GM19468 (cell line): ENCODE measurements at regions not wholly inside any gene's neighbourhood (a gene's known extent, or its start where the extent isn't known, plus 50 kb on each side); places are given as distances from the start of the nearest gene placed in this dataset.

Source experiments
- ATAC-seq: cut with Tn5 transposase; IDR thresholded peaks from one replicate; pipeline ENCODE4 v1.9.1; 2021; ENCODE audit warnings: mild to moderate bottlenecking, moderate library complexity, moderate number of reproducible peaks; ENCODE audit not compliant: unreplicated experiment; ENCODE audit errors: extremely low read depth

DNA sequence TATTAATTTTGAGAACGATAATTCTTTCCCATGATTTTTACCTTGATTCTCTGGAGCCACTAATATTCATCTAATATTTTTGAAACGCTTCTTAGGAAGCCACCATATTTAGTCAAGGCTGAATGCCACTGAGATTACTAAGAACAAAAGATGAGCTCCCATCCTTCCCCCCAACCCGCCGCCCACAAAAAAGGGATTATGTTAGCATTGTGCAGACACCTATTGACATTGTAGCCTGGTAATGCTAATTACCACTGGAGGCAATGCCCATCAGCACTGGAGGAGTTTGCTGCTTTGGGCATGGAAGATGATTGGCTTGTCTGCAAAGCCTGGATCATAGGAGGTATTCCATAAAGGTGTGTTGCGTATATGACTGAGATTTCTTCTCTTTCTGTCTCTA, 739.1 kb upstream of the WWC1 start:
- ATAC-seq: no peak

DNA sequence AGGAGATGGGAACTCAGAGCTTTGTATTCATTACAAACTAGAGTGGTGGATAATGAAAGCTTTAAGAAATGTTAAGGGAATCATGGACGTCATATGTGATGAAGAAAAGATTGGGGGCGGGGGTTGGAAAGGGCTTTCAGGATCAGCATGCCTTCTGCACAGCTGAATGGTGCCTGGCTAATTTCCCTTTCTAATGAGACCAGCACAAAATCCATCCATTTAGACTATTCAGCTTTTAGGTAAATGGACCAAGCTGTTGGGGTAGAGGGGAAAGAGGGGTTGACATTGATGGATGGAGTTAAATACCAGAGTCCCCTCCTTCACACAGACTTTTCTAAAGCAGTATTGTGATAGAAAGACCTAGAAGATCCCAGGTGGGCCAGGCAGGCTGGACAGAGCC, 737.9 kb upstream of the WWC1 start:
- no peak for ATAC-seq

DNA sequence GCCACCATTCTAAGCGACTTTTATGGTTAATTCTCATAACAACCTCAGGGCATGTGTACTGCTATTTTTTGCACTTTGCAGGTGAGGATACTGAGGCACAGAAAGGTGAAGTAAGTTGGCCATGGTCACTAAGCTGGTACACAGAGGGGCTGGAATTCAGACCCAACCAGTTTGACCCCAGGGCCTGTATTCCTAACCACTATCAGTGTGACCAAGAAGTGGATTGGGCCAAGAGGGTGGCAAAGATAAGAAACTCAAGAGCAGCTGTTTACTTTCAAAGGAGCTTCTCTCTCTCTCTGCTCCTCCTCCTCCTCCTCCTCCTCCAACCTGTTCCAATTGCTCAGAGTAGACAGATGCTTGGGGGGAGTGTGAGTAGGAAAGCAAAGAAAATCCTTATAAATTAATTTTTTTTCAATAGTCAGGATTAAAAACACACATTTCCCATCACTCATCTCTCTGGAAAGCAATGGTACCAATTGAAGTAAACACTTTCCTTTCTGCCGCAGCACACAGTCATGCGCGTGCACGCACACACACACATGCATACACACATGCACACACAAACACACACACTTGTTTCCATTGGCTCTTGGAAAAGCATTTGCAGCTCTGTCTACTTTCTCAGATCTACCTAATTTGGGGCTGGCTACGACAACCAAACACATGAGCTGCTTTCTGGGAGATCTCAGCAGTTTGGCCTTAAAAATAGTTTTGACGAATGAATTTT, 736.7 kb upstream of the WWC1 start:
- no peak for ATAC-seq

DNA sequence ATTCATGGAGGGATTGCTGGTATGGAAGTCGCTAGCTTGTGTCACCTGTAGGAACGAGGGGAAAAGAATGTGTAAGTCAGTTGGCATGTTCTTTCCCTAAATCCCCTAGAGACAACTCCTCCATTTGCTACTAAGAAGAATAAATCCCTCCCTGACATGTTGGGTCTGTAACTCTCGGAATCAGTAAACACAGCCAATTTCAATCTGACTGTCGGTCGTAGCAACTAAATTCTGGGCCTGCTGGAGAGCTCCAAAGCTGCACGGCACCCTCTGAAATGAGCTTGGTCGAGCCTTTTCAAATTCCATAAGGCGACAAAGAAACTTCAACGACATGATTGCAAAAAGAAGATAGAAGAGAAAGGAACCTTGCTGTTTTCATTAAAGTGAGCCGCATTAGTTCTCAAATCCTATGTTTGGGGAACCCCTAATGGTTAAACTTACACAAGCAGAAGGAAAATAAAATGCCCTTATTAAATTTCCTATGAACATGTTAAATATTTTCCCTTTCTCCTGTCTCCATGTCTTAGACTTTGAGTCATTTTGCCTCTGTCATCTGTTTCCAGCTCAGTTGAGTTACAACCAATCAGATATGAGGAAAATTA, 735.8 kb upstream of the WWC1 start:
- ATAC-seq: no peak

DNA sequence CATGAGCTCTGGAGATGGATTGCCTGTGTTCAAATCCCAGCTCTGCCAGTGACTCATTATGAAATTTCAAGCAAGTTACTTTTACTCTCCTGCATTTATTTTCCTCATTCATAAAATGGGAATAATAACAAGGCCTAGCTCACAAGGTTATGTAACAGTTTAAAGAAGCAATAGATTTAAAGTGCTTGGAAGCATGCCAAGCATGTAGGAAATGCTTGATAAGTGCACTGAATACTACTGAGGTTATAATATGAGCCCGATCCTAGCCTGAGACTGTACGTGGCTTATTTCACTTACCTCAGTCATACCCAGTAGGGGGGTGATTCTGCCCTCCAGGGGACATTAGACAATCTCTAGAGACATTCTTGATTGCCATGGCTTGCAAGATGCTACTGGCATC, 734.1 kb upstream of the WWC1 start:
- ATAC-seq: no peak

DNA sequence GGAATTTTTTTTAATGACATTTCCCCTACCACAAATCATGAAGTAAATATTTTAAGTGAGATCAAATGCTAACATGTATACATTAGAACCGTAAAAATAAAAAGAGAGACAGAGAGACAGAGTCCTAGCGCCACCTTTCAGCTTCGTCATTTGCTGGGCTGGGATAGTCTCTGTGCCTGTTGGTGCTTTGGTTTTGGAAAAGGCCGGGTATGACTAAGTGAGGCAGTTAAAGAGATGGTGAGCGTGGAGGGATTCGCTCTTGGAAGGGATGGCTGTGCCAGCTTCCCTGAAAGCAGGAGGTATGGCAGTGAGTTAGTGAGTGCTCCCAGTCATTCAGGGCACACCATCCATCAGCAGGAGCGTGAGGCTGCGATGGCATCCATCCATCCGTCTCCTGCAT, 729.6 kb upstream of the WWC1 start:
- ATAC-seq: no peak

DNA sequence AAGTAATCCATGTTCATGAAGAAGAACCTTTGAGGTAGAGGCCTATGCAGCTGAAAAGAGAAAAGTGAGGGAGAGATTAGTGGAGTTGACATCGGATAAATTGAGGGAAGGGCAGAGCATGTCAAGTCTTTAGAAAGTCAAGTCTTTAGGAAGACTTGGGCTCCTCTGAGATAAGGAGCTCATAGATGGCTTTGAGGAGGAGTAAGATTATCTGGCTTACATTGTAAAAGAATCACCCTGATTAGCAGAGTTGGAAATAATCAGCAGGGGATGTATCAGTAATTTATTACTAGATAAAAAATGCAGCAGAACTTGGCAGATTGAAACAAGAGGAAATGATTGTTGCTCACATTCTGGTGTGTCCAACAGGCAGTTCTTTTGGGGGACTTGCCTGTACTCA, 727.2 kb upstream of the WWC1 start:
- no peak for ATAC-seq

DNA sequence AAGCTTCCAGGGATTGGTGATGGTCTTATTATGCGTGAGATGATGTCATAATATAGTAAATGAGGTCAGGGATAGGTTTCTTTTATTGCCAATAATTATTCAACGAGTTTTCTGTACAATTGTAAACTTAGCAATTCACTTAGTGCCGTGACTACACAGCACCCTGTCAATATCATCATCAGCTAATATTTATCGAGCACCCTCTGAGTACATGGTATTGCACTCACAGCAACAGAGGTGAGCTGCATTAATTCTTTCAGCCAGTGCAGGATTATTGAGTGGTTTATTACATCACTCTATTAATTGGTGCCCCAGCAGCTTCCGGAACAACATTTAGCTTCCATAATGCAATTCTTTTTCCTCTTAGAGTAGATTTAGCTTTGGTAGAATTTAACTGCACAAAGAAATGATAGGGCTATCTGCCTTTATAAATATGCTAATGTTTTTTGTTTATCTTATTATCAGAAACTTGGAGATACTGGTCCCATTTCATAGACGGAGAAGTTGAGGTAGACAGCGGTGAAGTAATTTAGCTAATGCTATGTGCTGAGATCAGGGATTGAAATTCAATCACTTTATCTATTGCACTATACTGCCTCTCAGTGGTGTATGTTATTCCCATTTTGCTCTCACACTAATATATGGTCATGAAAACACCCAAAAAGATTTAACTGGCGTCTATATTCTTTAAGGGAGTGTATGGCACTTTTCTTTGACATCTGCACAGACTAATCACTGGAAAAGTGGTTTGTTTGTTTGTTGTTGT, 726.1 kb upstream of the WWC1 start:
- no peak for ATAC-seq

DNA sequence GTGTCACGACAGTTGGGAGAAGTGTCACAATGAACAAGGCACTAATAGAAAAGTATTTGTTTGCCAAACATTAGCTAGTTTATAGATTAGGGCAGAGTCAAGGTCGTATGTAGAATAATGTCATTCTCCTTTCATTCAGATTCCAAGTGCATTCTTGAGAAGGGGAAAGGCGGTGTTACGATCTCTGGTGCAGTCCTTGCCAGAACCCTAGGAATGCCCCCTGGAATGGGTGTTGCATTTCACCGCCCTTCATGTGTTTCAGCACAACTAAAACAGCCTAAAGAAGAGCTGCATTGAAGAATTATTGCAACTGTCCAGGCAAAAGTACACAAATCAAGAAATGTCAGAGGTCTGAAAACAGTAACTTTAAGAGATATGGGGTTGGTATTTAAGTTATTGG, 721.0 kb upstream of the WWC1 start:
- no peak for ATAC-seq

DNA sequence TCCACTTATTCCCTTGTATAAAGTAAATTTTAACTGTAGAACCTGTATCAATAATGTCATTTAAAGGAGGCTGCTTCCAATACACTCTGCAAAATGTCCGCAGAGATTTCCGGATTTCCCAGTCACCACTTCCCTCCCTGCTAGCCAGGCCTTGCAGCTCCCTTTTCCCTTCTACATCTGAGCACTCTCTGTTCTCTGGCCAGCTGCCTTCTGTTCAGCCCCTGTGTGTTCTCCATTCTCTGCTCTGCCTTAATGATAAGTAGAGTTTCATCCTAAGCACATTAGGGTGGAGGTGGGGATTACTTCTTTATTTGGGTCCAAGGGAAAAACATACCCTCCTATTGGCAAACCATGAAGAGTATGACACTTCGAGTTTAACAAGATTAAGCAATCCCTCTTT, 719.6 kb upstream of the WWC1 start:
- ATAC-seq: no peak

DNA sequence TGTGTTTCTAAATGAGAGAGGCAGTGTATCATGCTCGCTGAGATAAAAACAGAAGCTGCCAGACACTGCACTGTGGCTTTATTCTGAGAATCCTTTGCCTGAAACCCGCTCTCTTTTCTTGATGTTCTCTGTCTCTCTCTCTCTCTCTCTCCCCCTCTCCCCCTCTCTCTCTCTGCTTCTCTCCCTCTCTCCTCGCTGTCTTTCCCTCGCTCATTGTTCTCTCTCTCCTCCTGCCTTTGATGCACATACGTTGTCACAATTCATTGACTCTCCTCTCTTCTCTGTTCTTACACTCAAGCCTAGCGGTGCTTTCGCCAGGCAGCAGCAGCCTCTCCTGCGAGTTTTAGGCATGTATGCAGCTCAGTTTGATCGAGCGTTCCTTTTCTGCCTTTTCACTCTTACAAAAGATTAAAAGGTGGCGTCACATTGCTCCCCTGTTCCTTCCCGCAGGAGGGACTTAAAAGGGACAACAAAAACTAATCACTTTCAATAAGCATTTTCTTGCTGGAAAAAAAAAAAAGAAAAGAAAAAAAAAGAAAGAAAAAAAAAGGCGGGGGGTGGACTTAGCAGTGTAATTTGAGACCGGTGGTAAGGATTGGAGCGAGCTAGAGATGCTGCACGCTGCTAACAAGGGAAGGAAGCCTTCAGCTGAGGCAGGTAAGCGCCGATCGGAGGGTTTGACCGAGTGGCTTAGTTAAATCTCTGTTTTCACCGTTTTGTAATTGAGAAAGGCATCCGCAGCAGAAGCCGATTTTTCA, 717.9 kb upstream of the WWC1 start:
- no peak for ATAC-seq

DNA sequence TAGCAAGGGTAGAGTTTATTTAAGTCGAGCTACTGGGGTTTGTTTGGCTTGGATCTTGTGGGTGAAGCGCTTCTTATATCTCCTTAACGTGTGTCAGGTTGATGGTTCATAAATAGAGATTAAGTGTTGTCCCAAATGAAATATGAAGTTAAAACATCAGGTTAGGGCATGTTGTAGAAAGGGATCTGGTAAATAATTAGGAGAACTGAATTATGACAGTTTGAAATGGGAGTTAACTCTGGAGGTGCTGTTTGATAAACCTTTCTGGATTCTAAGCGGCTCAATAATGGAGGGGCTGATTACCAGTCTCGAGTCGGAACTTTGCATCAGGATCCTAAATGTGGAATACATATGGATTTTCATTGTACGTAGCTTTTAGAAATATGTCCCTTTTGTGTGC, 717.0 kb upstream of the WWC1 start:
- no peak for ATAC-seq

DNA sequence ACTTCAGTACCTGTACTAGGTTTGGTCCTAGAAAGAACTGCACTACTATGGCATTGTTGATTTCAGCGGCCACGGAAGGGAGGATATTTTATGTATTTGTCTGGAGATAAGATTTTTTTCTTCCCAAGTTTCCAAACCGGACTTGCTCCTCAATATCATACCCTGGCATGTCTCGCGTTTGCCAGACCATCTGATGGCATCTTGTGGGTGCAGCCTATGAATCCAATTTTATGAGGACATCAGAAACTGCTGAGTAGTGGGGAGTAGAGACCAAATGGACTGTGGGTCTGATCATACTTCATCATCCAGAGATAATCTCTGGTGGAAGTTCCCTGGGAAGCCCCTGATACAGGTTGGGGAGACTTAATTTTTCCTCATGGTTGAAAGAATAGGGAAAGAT, 716.1 kb upstream of the WWC1 start:
- no peak for ATAC-seq

DNA sequence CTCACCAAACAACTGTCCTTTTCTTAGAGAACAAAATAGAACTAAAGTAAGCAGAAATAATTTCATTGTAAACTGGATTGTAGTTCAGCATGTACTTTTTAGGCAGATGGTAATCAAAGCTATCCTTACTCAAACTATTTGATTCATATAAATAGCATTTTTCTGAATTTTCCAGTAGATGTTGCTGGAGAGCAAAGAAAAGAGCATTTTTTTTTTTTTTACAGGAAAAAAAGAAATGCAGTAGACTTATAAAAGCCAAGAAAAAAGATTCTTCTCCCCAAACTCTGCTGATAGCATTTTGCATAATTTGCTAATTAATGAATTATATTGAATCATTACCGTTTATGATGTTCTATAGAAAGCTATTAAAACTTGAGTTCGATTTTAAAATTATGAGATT, 715.3 kb upstream of the WWC1 start:
- no peak for ATAC-seq

DNA sequence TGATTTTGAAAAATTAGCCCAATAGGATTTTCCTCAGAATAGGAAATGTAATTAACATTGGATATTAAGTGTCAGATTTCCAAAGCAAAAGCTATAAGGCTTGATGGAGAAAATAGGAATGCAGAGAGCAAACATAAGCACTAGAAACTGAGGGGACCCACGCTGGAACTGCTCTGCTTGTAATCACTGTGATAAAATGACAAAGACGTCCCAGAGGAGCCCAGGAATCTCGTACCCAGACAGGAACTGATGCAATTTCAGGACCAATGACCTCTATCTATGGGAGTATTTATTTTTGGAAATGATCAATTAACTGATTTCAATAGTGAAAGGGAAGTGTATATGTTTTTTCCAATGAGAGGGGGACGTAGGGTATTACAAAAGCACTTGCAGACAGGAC, 714.5 kb upstream of the WWC1 start:
- ATAC-seq: no peak

DNA sequence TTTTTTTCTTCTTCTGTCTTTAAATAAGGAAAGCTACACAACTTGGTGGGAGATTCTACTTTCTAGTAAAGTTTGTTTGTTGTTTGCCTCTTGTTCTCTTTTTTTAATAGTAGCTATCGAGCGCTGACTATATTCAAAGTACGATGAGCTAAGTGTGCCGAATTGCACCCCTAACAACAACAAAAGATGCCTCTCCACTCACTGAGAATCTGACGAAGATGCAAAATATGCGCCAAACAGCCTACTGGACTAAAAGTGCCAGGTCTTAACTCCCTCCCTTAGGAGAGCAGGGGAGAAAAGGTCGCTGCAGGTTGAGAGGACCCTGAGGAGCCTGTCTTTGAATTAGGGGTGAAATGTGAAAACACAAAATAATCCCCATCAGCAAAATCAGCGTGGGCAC, 713.8 kb upstream of the WWC1 start:
- no peak for ATAC-seq

DNA sequence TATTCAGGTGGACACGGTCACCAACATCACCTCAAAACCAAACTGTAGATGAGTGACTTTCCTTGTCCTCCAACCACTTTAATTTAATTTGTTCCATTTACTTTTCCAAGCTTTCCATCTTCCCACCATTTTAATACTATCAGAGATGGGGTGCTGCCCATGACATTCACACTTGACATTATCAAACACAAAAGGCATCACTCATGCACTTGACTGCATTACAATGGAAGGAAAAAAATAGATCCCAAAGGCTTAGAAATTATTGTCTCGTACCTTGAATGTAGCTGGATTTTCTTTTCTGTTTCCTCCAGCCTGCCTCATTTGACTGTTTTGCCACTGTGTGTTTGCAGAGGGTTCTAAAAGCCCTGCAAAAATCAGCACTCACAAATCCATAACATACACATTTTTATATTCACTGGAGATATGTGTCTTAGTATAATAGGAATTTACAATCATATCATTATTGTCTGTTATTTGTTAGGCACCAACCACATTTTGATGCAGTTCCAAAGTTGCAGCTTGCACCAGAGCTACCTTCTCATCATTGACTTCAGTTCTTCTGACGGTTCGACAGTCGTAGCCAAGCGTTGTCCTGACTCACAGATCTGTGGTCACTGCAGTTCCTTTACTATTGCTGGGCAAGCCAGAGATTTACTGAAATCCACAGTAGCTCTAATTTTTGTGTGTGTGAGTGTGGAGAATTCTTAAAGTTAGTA, 712.3 kb upstream of the WWC1 start:
- ATAC-seq: no peak

DNA sequence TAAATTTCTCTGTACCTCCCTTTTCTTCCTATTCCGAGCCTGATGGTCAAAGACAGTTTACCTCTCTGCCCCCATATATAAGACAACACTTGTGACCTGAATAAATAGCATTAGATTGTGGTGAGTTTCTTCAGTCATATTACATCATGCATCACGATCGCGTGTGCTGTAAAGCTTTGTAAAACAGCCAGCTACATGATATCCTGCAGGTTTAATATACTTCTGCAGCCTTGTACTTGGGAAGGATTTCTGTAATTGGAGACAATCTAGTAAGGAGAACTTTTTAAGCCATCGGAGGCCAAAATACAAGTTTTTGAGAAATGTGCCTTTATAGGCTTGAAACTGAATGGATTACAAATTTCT, 711.8 kb upstream of the WWC1 start:
- ATAC-seq: no peak

DNA sequence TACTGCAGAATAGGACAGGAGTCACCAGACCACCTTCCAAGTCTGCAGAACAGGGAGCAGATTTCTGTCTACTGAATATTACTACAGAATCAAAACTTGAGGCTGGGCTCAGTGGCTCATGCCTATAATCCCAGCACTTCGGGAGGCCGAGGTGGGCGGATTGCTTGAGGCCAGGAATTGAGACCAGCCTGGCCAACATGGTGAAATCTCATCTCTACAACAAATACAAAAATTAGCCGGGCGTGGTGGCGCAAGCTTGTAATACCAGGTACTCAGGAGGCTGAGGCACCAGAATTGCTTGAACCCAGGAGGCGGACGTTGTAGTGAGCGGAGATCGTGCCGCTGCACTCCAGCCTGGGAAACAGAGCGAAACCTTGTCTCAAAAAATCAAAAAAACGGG, 710.8 kb upstream of the WWC1 start:
- ATAC-seq: no peak

DNA sequence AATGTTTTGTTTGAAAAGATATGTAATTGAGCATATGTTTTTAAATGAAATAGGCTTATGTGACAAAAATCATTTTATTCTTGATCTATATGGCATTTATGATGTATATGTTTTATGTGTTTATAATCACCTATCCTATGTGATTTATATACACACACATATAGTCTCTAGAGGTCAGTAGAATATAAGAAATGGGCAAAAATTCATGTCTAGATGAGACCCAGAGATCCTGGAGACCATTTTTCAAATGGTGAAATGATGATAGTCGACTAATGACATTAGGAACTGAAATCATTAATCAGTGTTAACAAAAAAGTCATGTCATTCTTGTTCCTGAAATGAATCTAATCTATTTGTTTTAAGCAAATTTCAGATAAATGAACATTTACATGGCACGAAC, 709.2 kb upstream of the WWC1 start:
- no peak for ATAC-seq
